ENCODE measurements at regions not wholly inside any gene's neighbourhood (a gene's known extent, or its start where the extent isn't known, plus 50 kb on each side); places are given as distances from the start of the nearest gene placed in this dataset.

DNA sequence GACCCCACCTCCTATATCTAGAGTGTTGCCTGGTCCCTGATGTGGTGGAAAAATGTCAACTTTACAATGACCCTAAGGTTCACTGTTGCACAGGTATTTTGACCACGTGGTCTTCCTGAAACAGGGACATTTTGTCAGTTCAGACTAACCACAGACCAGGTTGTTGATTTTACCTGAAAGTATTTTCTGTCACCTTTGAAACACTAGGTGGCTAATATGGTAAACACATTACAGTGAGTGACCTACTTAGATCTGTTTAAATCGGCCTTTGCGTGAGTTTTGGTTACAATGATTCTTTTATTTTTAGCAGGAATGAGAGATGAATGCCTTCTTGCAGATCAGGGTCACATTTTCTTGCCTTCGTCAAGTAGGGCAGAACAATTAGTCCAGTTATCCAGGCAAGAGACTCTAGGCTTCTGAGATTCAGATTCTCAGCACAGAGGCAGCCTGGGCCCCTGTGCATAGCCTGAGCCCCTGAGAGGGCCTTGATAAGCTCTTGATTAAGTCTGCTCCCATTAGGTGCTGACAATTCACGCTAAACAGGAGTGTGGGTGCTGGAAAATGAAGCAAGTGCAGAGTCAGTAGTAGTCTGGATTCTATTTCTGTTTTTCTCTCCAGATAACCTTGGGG lies 226.2 kb downstream of the KCNS3 start:
- TF ChIP-seq FOXK2 (IDR thresholded peaks at IDR 0.05) (no peak), L3MBTL2 (conservative IDR thresholded peaks at IDR 0.05) (no peak), FOXM1 (IDR thresholded peaks at IDR 0.05; ENCODE audit: borderline replicate concordance) (no peak), SP1 (IDR thresholded peaks at IDR 0.05) (no peak), BHLHE40 (IDR thresholded peaks at IDR 0.05; ENCODE audit: borderline replicate concordance) (no peak), ELF4 (IDR thresholded peaks at IDR 0.05) (no peak), TARDBP (IDR thresholded peaks at IDR 0.05) (no peak), LEF1 (IDR thresholded peaks at IDR 0.05; ENCODE audit: borderline replicate concordance) (no peak), ZNF384 (IDR thresholded peaks at IDR 0.05) (no peak), HDGF (IDR thresholded peaks at IDR 0.05; ENCODE audit: borderline replicate concordance) (no peak), CTBP1 (IDR thresholded peaks at IDR 0.05; ENCODE audit: borderline replicate concordance) (no peak)
